ENCODE measurements at regions not wholly inside any gene's neighbourhood (a gene's known extent, or its start where the extent isn't known, plus 50 kb on each side); places are given as distances from the start of the nearest gene placed in this dataset.

DNA sequence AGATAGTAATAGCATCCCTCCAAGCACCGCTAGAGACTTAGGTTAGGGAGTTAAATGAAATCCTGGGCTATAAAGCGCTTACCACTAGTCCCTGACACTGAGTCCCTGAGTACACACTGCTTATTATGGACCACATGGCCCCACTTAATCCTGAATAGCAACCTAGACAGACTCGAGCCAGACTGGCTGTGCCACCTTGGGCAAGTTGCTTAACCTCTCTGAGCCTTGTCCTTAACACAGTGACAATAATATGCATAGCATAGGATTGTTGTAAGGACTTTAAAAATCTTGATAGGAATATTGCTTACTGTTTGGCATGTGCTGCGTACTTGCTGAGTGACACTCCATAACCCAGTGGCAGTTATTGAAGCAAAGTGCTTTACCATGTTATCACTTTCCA lies 125.6 kb upstream of the SASH1 start:
- no peak overlapping the region for H3K27ac ChIP-seq (ENCODE audit: low read length)
- no peaks in the 10 kb centered on the region for H3K79me2 ChIP-seq (ENCODE audit: low read length)
- H3K27me3 ChIP-seq (ENCODE audit: low read length) = no peaks in the 10 kb centered on the region
- no peaks in the 10 kb centered on the region for H3K4me1 ChIP-seq (ENCODE audit: low read length)
- H3K9me3 ChIP-seq (ENCODE audit: low read length) = no peaks in the 10 kb centered on the region
- H3K9ac ChIP-seq (ENCODE audit: low read length) = no peak overlapping the region
- no peak for DNase-seq
- no peaks in the 10 kb centered on the region for H4K20me1 ChIP-seq (ENCODE audit: insufficient read depth, low read depth, low read length)
- H3K4me2 ChIP-seq (ENCODE audit: low read depth, low read length, poor library complexity, severe bottlenecking) = no peak overlapping the region
- H3K4me3 ChIP-seq (ENCODE audit: low read length) = no peak overlapping the region
- no peaks in the 10 kb centered on the region for H3K36me3 ChIP-seq (ENCODE audit: insufficient read depth, low read length)
- no peak overlapping the region for H2AFZ ChIP-seq (ENCODE audit: low read length)
- H3K9me2 ChIP-seq (replicated peaks; ENCODE audit: insufficient read depth, low read length) = no peaks in the 10 kb centered on the region

DNA sequence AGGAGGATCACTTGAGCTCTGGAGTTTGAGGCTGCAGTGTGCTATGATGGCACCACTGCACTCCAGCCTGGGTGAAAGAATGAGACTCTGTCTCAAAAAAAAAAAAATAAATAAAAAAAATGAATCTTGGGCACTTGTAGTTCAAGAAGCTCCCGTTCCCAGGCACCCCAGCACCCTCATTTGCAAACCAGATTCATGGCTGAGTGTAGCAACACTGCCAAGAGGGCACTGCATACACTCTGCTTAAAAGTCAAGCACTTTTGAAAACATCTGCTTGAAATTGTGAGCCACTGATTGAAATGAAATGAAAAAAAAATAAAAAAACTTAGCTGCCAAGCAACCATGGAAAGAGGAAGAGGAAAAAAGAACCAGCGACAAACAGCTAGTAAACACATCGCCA lies 124.7 kb upstream of the SASH1 start:
- Histone ChIP-seq H3K9ac (ENCODE audit: low read length) (no peak overlapping the region), H3K4me2 (ENCODE audit: low read depth, low read length, poor library complexity, severe bottlenecking) (no peak overlapping the region), H3K79me2 (ENCODE audit: low read length) (no peaks in the 10 kb centered on the region), H3K36me3 (ENCODE audit: insufficient read depth, low read length) (no peaks in the 10 kb centered on the region), H3K27me3 (ENCODE audit: low read length) (no peaks in the 10 kb centered on the region), H3K9me3 (ENCODE audit: low read length) (no peaks in the 10 kb centered on the region), H3K4me1 (ENCODE audit: low read length) (no peaks in the 10 kb centered on the region), H3K4me3 (ENCODE audit: low read length) (no peak overlapping the region), H2AFZ (ENCODE audit: low read length) (no peak overlapping the region), H3K9me2 (replicated peaks; ENCODE audit: insufficient read depth, low read length) (no peaks in the 10 kb centered on the region), H4K20me1 (ENCODE audit: insufficient read depth, low read depth, low read length) (no peaks in the 10 kb centered on the region), H3K27ac (ENCODE audit: low read length) (no peak overlapping the region)
- no peak for DNase-seq

DNA sequence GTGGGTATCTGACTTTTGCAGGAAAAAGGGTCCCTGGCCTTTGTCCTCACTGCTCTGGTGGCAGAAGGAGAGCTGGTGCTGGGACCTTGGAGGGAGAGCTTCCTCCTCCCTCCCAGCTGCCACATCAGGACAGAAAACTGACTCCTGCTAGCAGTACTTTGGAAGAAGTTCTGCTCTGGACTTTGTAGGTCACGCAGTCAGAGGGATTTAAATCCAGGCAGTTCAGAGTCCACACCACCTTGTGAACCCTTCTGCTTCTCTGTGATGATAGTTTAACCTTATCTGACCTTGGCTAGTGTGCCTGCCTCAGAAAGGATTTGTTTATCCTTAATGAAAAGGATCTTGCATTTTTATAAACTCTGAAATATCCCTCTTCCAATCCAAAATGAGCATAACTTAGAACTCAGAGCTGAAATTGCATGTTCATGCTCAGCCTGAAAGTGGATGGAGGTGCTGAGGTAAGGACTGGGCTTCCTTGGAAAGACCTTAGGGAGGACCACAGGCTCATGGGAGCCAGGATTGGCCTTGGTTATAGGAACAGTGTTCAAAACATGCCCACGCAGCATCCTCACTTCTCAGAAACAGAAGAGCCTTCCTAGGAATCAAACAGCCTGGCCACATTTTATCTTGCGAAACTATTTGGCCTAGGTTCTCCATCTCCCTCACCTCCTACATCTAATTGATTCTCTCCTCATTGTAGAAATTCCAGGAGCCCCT lies 123.9 kb upstream of the SASH1 start:
- no peaks in the 10 kb centered on the region for H3K79me2 ChIP-seq (ENCODE audit: low read length)
- H3K9ac ChIP-seq (ENCODE audit: low read length) = no peak overlapping the region
- no peak overlapping the region for H3K27ac ChIP-seq (ENCODE audit: low read length)
- no peak overlapping the region for H3K4me3 ChIP-seq (ENCODE audit: low read length)
- no peak overlapping the region for H3K4me2 ChIP-seq (ENCODE audit: low read depth, low read length, poor library complexity, severe bottlenecking)
- no peaks in the 10 kb centered on the region for H3K36me3 ChIP-seq (ENCODE audit: insufficient read depth, low read length)
- no peaks in the 10 kb centered on the region for H3K27me3 ChIP-seq (ENCODE audit: low read length)
- H2AFZ ChIP-seq (ENCODE audit: low read length) = no peak overlapping the region
- no peaks in the 10 kb centered on the region for H3K9me3 ChIP-seq (ENCODE audit: low read length)
- no peak for DNase-seq
- no peaks in the 10 kb centered on the region for H3K9me2 ChIP-seq (replicated peaks; ENCODE audit: insufficient read depth, low read length)
- H3K4me1 ChIP-seq (ENCODE audit: low read length) = no peaks in the 10 kb centered on the region
- H4K20me1 ChIP-seq (ENCODE audit: insufficient read depth, low read depth, low read length) = no peaks in the 10 kb centered on the region

DNA sequence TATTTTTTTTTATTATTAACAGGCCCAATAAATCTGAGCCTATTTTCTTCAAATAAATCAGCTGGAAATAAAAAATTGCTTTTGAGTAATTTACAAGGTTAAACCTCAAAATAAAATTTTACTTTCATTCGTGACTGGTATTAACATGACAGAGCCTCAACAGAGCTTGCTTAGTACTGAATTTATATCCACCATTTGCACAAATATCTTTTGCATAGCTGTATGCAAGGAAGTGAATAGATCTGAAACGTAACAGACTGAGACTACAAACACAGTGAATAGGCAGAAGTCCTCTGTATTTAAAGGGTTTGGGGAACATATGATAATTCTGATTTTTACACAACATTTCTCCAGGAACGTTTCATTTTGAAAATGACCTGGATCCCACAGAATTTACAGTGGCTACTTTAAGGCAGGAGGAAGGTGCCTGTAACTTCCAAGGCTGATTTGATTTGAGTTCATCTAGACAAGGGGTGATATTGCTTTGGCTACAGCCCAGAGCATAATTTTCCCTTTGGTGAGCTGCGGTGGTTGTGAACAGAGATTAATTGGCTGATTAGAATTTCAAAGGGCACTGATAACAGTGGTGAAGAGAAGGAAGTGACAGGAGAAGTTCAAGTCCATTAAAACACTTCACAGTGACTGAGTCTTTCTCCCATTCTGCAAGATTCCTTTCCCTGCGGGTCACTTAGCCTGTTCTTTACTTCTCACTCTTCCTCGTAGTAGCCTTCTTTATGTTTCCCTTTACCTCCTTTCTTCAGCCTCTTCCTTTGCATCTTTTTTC lies 121.2 kb upstream of the SASH1 start:
- Histone ChIP-seq H3K9me2 (replicated peaks; ENCODE audit: insufficient read depth, low read length) (no peaks in the 10 kb centered on the region), H3K4me3 (ENCODE audit: low read length) (no peak overlapping the region), H3K79me2 (ENCODE audit: low read length) (no peaks in the 10 kb centered on the region), H3K36me3 (ENCODE audit: insufficient read depth, low read length) (no peaks in the 10 kb centered on the region), H3K27me3 (ENCODE audit: low read length) (no peaks in the 10 kb centered on the region), H4K20me1 (ENCODE audit: insufficient read depth, low read depth, low read length) (no peaks in the 10 kb centered on the region), H3K4me2 (ENCODE audit: low read depth, low read length, poor library complexity, severe bottlenecking) (no peak overlapping the region), H3K4me1 (ENCODE audit: low read length) (no peaks in the 10 kb centered on the region), H2AFZ (ENCODE audit: low read length) (no peak overlapping the region), H3K9me3 (ENCODE audit: low read length) (no peaks in the 10 kb centered on the region), H3K9ac (ENCODE audit: low read length) (no peak overlapping the region), H3K27ac (ENCODE audit: low read length) (no peak overlapping the region)
- no peak for DNase-seq

DNA sequence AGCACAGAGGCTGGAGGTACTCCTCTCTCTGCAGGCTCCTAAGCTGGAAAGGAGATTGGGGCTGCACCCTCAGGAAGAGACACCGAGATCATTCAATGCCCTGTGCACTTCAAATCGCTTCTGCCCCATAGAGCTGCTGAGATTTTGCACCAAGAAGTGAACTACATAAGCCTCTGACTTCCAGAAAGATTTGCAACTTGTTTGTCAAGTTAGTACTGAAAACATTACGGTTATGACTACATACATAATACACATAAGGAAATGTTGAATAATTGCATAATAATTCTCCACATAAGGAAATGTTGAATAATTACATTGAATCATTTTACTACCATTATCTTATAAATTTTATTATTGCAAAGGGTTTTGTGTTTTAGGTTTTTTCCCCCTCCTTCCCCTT lies 120.3 kb upstream of the SASH1 start:
- Histone ChIP-seq H2AFZ (ENCODE audit: low read length) (no peak overlapping the region), H3K4me2 (ENCODE audit: low read depth, low read length, poor library complexity, severe bottlenecking) (no peak overlapping the region), H3K4me3 (ENCODE audit: low read length) (no peak overlapping the region), H3K79me2 (ENCODE audit: low read length) (no peaks in the 10 kb centered on the region), H4K20me1 (ENCODE audit: insufficient read depth, low read depth, low read length) (no peaks in the 10 kb centered on the region), H3K9me2 (replicated peaks; ENCODE audit: insufficient read depth, low read length) (no peaks in the 10 kb centered on the region), H3K9me3 (ENCODE audit: low read length) (no peaks in the 10 kb centered on the region), H3K4me1 (ENCODE audit: low read length) (no peaks in the 10 kb centered on the region), H3K27ac (ENCODE audit: low read length) (no peak overlapping the region), H3K9ac (ENCODE audit: low read length) (no peak overlapping the region), H3K27me3 (ENCODE audit: low read length) (no peaks in the 10 kb centered on the region), H3K36me3 (ENCODE audit: insufficient read depth, low read length) (no peaks in the 10 kb centered on the region)
- DNase-seq = no peak

DNA sequence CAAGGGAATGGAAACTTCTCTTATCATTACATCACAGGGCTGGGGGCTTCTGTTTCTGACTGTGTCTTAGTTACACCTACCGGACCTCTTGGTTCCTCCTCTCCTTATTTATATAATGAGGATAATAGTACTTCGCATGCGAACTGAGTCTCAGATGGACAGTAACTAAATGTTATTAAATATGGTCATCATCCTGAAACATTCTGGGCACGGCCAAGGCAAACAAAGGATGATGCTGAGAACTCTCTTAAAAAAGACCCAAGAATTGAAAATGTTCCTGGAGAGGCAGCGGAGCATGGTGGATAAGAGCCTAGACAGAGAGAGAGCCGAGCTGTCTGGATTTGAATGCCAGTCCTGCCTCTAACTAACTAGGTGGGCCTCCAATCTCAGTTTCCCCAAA lies 119.8 kb upstream of the SASH1 start:
- Histone ChIP-seq H3K9ac (ENCODE audit: low read length) (no peak overlapping the region), H3K9me3 (ENCODE audit: low read length) (no peaks in the 10 kb centered on the region), H3K27me3 (ENCODE audit: low read length) (no peaks in the 10 kb centered on the region), H2AFZ (ENCODE audit: low read length) (no peak overlapping the region), H3K9me2 (replicated peaks; ENCODE audit: insufficient read depth, low read length) (no peaks in the 10 kb centered on the region), H3K4me3 (ENCODE audit: low read length) (no peak overlapping the region), H3K4me2 (ENCODE audit: low read depth, low read length, poor library complexity, severe bottlenecking) (no peak overlapping the region), H3K4me1 (ENCODE audit: low read length) (no peaks in the 10 kb centered on the region), H3K27ac (ENCODE audit: low read length) (no peak overlapping the region), H3K79me2 (ENCODE audit: low read length) (no peaks in the 10 kb centered on the region), H4K20me1 (ENCODE audit: insufficient read depth, low read depth, low read length) (no peaks in the 10 kb centered on the region), H3K36me3 (ENCODE audit: insufficient read depth, low read length) (no peaks in the 10 kb centered on the region)
- no peak for DNase-seq

DNA sequence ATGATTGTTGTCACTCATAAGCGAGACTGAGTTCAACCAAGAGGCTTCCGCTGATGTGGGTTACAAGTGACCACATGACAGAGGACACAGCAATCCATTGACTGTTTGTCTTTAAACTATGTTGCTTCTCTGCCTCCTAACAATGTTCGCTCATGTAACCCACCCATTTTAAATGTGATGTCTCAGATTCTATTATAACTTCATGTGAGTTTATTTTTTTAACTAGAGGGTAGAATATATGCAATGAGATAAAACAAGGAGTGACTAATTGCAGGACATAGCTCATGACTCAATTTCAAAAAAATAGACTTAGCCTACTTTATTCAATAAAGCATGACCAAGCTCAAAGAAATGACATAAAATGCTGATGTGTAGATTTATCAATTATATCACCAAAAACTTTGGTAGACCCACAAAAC lies 119.2 kb upstream of the SASH1 start:
- no peak overlapping the region for H3K27ac ChIP-seq (ENCODE audit: low read length)
- H3K36me3 ChIP-seq (ENCODE audit: insufficient read depth, low read length) = no peaks in the 10 kb centered on the region
- H3K4me3 ChIP-seq (ENCODE audit: low read length) = no peak overlapping the region
- no peak overlapping the region for H2AFZ ChIP-seq (ENCODE audit: low read length)
- DNase-seq = no peak
- H3K4me2 ChIP-seq (ENCODE audit: low read depth, low read length, poor library complexity, severe bottlenecking) = no peak overlapping the region
- H3K9me3 ChIP-seq (ENCODE audit: low read length) = no peaks in the 10 kb centered on the region
- no peaks in the 10 kb centered on the region for H3K27me3 ChIP-seq (ENCODE audit: low read length)
- H3K4me1 ChIP-seq (ENCODE audit: low read length) = no peaks in the 10 kb centered on the region
- no peaks in the 10 kb centered on the region for H3K79me2 ChIP-seq (ENCODE audit: low read length)
- H3K9me2 ChIP-seq (replicated peaks; ENCODE audit: insufficient read depth, low read length) = no peaks in the 10 kb centered on the region
- H3K9ac ChIP-seq (ENCODE audit: low read length) = no peak overlapping the region
- no peaks in the 10 kb centered on the region for H4K20me1 ChIP-seq (ENCODE audit: insufficient read depth, low read depth, low read length)

DNA sequence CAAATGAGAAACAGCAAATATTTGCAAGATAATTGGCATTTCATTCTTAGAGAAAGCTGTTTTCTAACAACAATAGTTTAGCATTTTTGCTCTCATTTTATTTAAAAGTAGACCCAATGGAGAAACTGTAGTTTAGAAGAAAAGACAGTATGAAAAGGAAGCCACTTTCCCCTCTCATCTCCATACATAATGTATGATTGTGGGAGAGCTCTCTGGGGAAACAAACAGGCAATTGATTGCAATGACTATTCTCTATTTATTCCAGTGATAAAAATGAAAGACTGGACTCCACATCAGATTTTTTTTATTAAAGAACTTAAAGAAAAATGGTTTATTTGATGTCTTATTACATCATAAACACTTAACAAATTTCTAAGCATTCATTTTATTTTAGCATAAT lies 116.8 kb upstream of the SASH1 start:
- no peaks in the 10 kb centered on the region for H4K20me1 ChIP-seq (ENCODE audit: insufficient read depth, low read depth, low read length)
- H3K27ac ChIP-seq (ENCODE audit: low read length) = no peak overlapping the region
- H3K36me3 ChIP-seq (ENCODE audit: insufficient read depth, low read length) = no peaks in the 10 kb centered on the region
- no peak overlapping the region for H3K4me2 ChIP-seq (ENCODE audit: low read depth, low read length, poor library complexity, severe bottlenecking)
- H3K27me3 ChIP-seq (ENCODE audit: low read length) = no peaks in the 10 kb centered on the region
- no peak overlapping the region for H3K4me3 ChIP-seq (ENCODE audit: low read length)
- H3K9ac ChIP-seq (ENCODE audit: low read length) = no peak overlapping the region
- no peaks in the 10 kb centered on the region for H3K9me3 ChIP-seq (ENCODE audit: low read length)
- H3K4me1 ChIP-seq (ENCODE audit: low read length) = no peaks in the 10 kb centered on the region
- H2AFZ ChIP-seq (ENCODE audit: low read length) = no peak overlapping the region
- no peaks in the 10 kb centered on the region for H3K9me2 ChIP-seq (replicated peaks; ENCODE audit: insufficient read depth, low read length)
- DNase-seq = no peak
- H3K79me2 ChIP-seq (ENCODE audit: low read length) = no peaks in the 10 kb centered on the region
